ENCODE measurements at regions not wholly inside any gene's neighbourhood (a gene's known extent, or its start where the extent isn't known, plus 50 kb on each side); places are given as distances from the start of the nearest gene placed in this dataset.

GRCh38 chr10:52532650-52533290 lies 218.7 kb downstream of the DKK1 start:
- Histone ChIP-seq H3K4ac (ENCODE audit: low read depth, low read length) (no peak overlapping the region), H4K20me1 (ENCODE audit: insufficient read depth, low read length) (no peaks in the 10 kb centered on the region), H3K18ac (ENCODE audit: low read depth, low read length) (no peak overlapping the region), H2BK5ac (ENCODE audit: low read depth, low read length, poor library complexity, severe bottlenecking) (no peak overlapping the region), H4K5ac (ENCODE audit: low read depth, low read length) (no peak overlapping the region), H3K36me3 (ENCODE audit: control insufficient read depth, insufficient read depth, low read length) (no peaks in the 10 kb centered on the region), H3K9me1 (ENCODE audit: insufficient read depth, low read length) (no peaks in the 10 kb centered on the region), H4K91ac (ENCODE audit: insufficient read depth, low read depth, low read length) (no peak overlapping the region), H2BK20ac (ENCODE audit: low read depth, low read length) (no peak overlapping the region), H3K79me1 (ENCODE audit: low read depth in 1 of 2, low read length in 2 of 2) (no peaks in the 10 kb centered on the region), H2AK5ac (ENCODE audit: low read depth, low read length) (no peak overlapping the region), H3K4me3 (ENCODE audit: insufficient read depth, low read depth, low read length) (no peak overlapping the region), H3K9ac (ENCODE audit: low read depth, low read length) (no peak overlapping the region), H3K4me2 (ENCODE audit: low read depth, low read length) (no peak overlapping the region), H3K4me1 (ENCODE audit: control insufficient read depth, insufficient read depth, low read length) (no peaks in the 10 kb centered on the region), H2BK15ac (ENCODE audit: low read depth, low read length) (no peak overlapping the region), H2AFZ (replicated peaks; ENCODE audit: low read length, poor library complexity) (no peak overlapping the region), H3K23ac (ENCODE audit: low read depth, low read length) (no peak overlapping the region), H3K27ac (ENCODE audit: insufficient read depth, low read length) (no peak overlapping the region), H2AK9ac (replicated peaks; ENCODE audit: low read depth, low read length, poor library complexity) (no peak overlapping the region), H3K14ac (replicated peaks; ENCODE audit: low read depth, low read length) (no peak overlapping the region), H4K8ac (ENCODE audit: low read depth in 2 of 2, low read length in 2 of 2) (no peak overlapping the region), H3K9me3 (ENCODE audit: control insufficient read depth, insufficient read depth, low read length) (peaks cover 1% of the 10 kb centered on the region; the same call in 1 of the 2 replicates), H3K27me3 (ENCODE audit: control insufficient read depth, insufficient read depth, low read length) (no peaks in the 10 kb centered on the region), H3K56ac (ENCODE audit: extremely low read depth, insufficient read depth, low read length) (no peak overlapping the region), H2BK120ac (ENCODE audit: low read depth, low read length) (no peak overlapping the region)
- TF ChIP-seq MAZ (IDR thresholded peaks at IDR 0.05; ENCODE audit: borderline replicate concordance, low read depth, low read length) (no peak), RAD21 (IDR thresholded peaks at IDR 0.05; ENCODE audit: low read length) (no peak), CTCF (conservative IDR thresholded peaks at IDR 0.05; ENCODE audit: low read depth, low read length) (no peak), ELK1 (IDR thresholded peaks at IDR 0.05; ENCODE audit: borderline replicate concordance, low read depth, low read length) (no peak), RFX5 (IDR thresholded peaks at IDR 0.05; ENCODE audit: low read depth, low read length) (no peak), MAFK (IDR thresholded peaks at IDR 0.05; ENCODE audit: low read depth, low read length) (no peak), POLR2A (IDR thresholded peaks at IDR 0.05; ENCODE audit: low read depth, low read length) (no peak), USF2 (IDR thresholded peaks at IDR 0.05; ENCODE audit: low read depth, low read length) (no peak), NFE2L2 (IDR thresholded peaks at IDR 0.05; ENCODE audit: low read depth, low read length) (no peak), MXI1 (IDR thresholded peaks at IDR 0.05; ENCODE audit: borderline replicate concordance, low read depth, low read length) (no peak), SMC3 (IDR thresholded peaks at IDR 0.05; ENCODE audit: low read depth, low read length) (no peak), CEBPB (IDR thresholded peaks at IDR 0.05; ENCODE audit: low read depth, low read length) (no peak), FOS (IDR thresholded peaks at IDR 0.05; ENCODE audit: low read depth, low read length) (no peak), BHLHE40 (IDR thresholded peaks at IDR 0.05; ENCODE audit: low read depth, low read length) (no peak), RCOR1 (IDR thresholded peaks at IDR 0.05; ENCODE audit: insufficient replicate concordance, low read length) (no peak), CHD1 (IDR thresholded peaks at IDR 0.05; ENCODE audit: low read depth, low read length) (no peak)
- ATAC-seq (ENCODE audit: low read depth) (no peak), DNase-seq (no peak)
- dilution Hi-C loops (cut with HindIII; ENCODE audit: low sequenced_read_pairs, unreplicated experiment): no loop called here
- ChIA-PET CTCF (no interaction called here), POLR2A (ENCODE audit: unreplicated experiment) (no interaction called here)
- in situ Hi-C loops (cut with MboI; ENCODE audit: low sequenced_read_pairs): no loop called here
- no TSS peak for BruUV-seq (replicated peaks)
- intact Hi-C loops (cut with micrococcal nuclease): no loop called here

Data from IMR-90 (cell line).